Kidney (tissue), 13 donors: ENCODE measurements at regions not wholly inside any gene's neighbourhood (a gene's known extent, or its start where the extent isn't known, plus 50 kb on each side); places are given as distances from the start of the nearest gene placed in this dataset.
A peak's percentile ranks its signal among the peaks of the same experiment; 100 is the strongest.

Source experiments
- DNase-seq, 5 donors: peaks; one replicate each; pipeline ENCODE4 v3.0.0-alpha.2; 2013 to 2020
- FAIRE-seq: peaks from 2 replicates; lab custom pipeline; 2012; peaks lifted over from hg19 to GRCh38; lab: Jason Lieb, UNC
- H3K27ac ChIP-seq, 2 donors: one replicate each; pipeline ENCODE4 v1.7.0; 2013; ENCODE audit warnings: low read depth in 2 of 2, low read length in 2 of 2, inconsistent platforms in 1 of 2
- H3K27me3 ChIP-seq: one replicate; pipeline ENCODE4 v1.7.1; 2013; ENCODE audit warnings: low read length, inconsistent platforms; ENCODE audit not compliant: control insufficient read depth, insufficient read depth
- H3K36me3 ChIP-seq, 3 donors: one replicate each; pipeline versions ENCODE4 v1.7.0 to v1.7.1; 2013; ENCODE audit warnings: low read length in 3 of 3, control low read depth in 1 of 3, inconsistent platforms in 1 of 3; ENCODE audit not compliant: insufficient read depth in 3 of 3, control insufficient read depth in 2 of 3
- H3K4me1 ChIP-seq, 3 donors: one replicate each; pipeline versions ENCODE4 v1.7.0 to v1.7.1; 2013; ENCODE audit warnings: low read length in 3 of 3, inconsistent platforms in 1 of 3, low read depth in 1 of 3; ENCODE audit not compliant: control insufficient read depth in 2 of 3, insufficient read depth in 2 of 3
- H3K4me3 ChIP-seq, 3 donors: one replicate each; pipeline versions ENCODE4 v1.7.0 to v1.8.1; 2013; ENCODE audit warnings: low read length in 3 of 3, control low read depth in 1 of 3, inconsistent platforms in 1 of 3
- H3K9ac ChIP-seq, 3 donors: one replicate each; pipeline versions ENCODE4 v1.7.0 to v1.7.1; 2013; ENCODE audit warnings: low read length in 3 of 3, control low read depth in 1 of 3, inconsistent platforms in 1 of 3
- H3K9me3 ChIP-seq, 3 donors: one replicate each; pipeline versions ENCODE4 v1.7.0 to v1.7.1; 2013; ENCODE audit warnings: low read length in 3 of 3, control low read depth in 1 of 3, inconsistent platforms in 1 of 3; ENCODE audit not compliant: control insufficient read depth in 2 of 3, insufficient read depth in 1 of 3
- CTCF ChIP-seq: IDR thresholded peaks from 3 replicates; pipeline ENCODE4 v1.5.1; 2012; ENCODE audit warnings: mild to moderate bottlenecking, moderate library complexity, borderline replicate concordance; ENCODE audit not compliant: insufficient read depth; ENCODE audit errors: extremely low read depth
- intact Hi-C: fragments of 100-400 bp; cut with DNase I; formaldehyde crosslinking; loops from one replicate; pipeline ENCODE4 v1.11.1; 2022
- donor health status: control.
- donor health status: control.
- donor health status: control.
- donor health status: control.
- donor health status: control.
- donor health status: DM: yes; HTN: yes; CAD: no.
- donor health status: Normal renal cell carcinoma (clear cell type).

- H3K4me1 ChIP-seq: no peaks in the 10 kb centered on the region
- peaks cover 8% of the 10 kb centered on the region for H3K27me3 ChIP-seq
- FAIRE-seq (no peak), DNase-seq (peak in 3 of 5 donors; percentile 22 to 28 (median 28))
- H3K9me3 ChIP-seq: no peaks in the 10 kb centered on the region
- H3K9ac ChIP-seq: no peak overlapping the region
- no peaks in the 10 kb centered on the region for H3K36me3 ChIP-seq
- H3K4me3 ChIP-seq: no peak overlapping the region
- TF ChIP-seq CTCF: no peak
- intact Hi-C loops: no loop called here
- H3K27ac ChIP-seq: no peak overlapping the region
Observed at GRCh38 chr21:33151941-33152731, 77.6 kb upstream of the IFNAR2 start.

GRCh38 chr21:33152732-33153130, 77.0 kb upstream of the IFNAR2 start:
- TF ChIP-seq CTCF: no peak
- Histone ChIP-seq H3K27ac (no peak overlapping the region), H3K36me3 (no peaks in the 10 kb centered on the region), H3K4me1 (no peaks in the 10 kb centered on the region), H3K9me3 (no peaks in the 10 kb centered on the region), H3K4me3 (no peak overlapping the region), H3K27me3 (peaks cover 8% of the 10 kb centered on the region), H3K9ac (no peak overlapping the region)
- intact Hi-C loops: no loop called here
- FAIRE-seq (no peak), DNase-seq (no peak)

- Histone ChIP-seq H3K27ac (no peak overlapping the region), H3K9me3 (peaks cover 0 to 9% (median 3%) of the 10 kb centered on the region in 3 donors), H3K9ac (no peak overlapping the region), H3K4me1 (no peaks in the 10 kb centered on the region), H3K36me3 (no peaks in the 10 kb centered on the region), H3K27me3 (peaks cover 5% of the 10 kb centered on the region), H3K4me3 (no peak overlapping the region)
- FAIRE-seq (no peak), DNase-seq (no peak)
- TF ChIP-seq CTCF: no peak
- intact Hi-C loops: no loop called here
Observed at GRCh38 chr21:33155005-33155404, 74.7 kb upstream of the IFNAR2 start.

GRCh38 chr21:33155422-33155821, 74.3 kb upstream of the IFNAR2 start:
- peaks cover 0 to 9% (median 3%) of the 10 kb centered on the region in 3 donors for H3K9me3 ChIP-seq
- TF ChIP-seq CTCF: no peak
- intact Hi-C loops: no loop called here
- no peak overlapping the region for H3K4me3 ChIP-seq
- no peak overlapping the region for H3K27ac ChIP-seq
- no peaks in the 10 kb centered on the region for H3K36me3 ChIP-seq
- DNase-seq: no peak
- FAIRE-seq: no peak
- H3K4me1 ChIP-seq: no peaks in the 10 kb centered on the region
- H3K27me3 ChIP-seq: peaks cover 5% of the 10 kb centered on the region
- no peak overlapping the region for H3K9ac ChIP-seq
